KBM-7 (cell line): ENCODE measurements at regions not wholly inside any gene's neighbourhood (a gene's known extent, or its start where the extent isn't known, plus 50 kb on each side); places are given as distances from the start of the nearest gene placed in this dataset.

ENCODE experiments used
- DNase-seq: peaks from one replicate; pipeline ENCODE4 v3.0.0-alpha.2; 2015
- in situ Hi-C: fragments of 300-500 bp; cut with MboI; formaldehyde crosslinking; loops from 2 replicates; pipeline ENCODE4 v1.14.3; 2020; ENCODE audit warnings: low sequenced_read_pairs, low pct_unique_long_range_greater_than_20kb, mixed read lengths

- in situ Hi-C loops, result no loop called here
Observed at GRCh38 chr9:26745111-26745510, 147.5 kb downstream of the CAAP1 start.

GRCh38 chr9:26744191-26744965 lies 148.2 kb downstream of the CAAP1 start:
- peak; percentile 38 for DNase-seq
- in situ Hi-C loops, result no loop called here

More at GRCh38 chr9:26745111-26745510, 147.5 kb downstream of the CAAP1 start:
- DNase-seq, result no peak

- in situ Hi-C loops, result no loop called here
- no peak for DNase-seq
Observed at GRCh38 chr9:26742828-26743476, 149.7 kb downstream of the CAAP1 start.

DNA sequence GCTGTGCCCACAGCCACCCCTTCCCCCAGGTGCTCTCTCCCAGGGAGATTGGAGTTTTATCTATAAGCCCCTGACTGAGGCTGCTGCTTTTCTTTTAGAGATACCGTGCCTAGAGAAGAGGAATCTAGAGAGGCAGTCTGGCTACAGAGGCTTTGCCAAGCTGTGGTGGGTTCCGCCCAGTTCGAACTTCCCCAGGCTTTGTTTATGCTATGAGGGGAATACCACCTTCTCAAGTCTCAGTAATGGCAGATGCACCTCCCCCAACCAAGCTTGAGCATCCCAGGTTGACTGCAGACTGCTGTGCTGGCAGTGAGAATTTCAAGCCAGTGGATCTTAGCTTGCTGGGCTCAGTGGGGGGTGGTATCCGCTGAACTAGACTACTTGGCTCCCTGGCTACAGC lies 157.4 kb downstream of the CAAP1 start:
- in situ Hi-C loops, result no loop called here
- no peak for DNase-seq

DNA sequence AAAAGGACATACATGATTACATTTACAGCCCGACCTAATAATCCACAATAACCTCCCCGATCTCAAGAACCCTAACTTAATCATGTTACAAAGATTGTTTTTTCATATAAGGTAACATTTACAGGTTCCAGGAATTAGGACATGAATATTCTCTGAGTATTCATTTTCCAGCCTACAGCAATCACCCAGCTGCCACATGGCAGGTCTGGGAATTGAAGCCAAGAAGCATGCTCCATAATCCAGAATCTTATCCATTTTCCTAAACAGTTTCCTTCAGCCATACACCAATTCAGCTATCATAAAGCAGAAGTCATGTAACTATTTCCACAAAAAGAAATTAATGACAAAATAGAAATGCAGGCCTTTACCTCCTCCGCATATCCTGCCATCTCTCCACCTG lies 163.4 kb downstream of the CAAP1 start:
- no peak for DNase-seq
- in situ Hi-C loops, result no loop called here

DNA sequence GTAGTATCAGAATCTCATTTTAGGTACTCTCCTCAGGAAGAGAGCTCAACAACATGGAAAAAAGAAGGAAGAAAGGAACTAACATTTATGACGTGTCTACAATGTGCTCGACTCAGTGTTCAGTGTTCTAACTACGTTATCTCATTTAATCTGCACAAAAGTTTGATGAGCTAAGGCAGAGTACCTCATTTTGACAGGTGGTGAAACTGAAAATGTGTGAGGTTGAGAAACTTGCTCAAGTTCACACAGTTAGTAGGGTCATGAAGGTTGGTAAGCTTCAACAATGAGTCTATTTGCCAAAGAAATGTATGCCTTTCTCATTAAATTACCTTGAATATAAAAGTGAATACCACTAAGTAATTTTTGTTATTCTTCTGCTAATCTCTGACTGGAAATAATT lies 165.1 kb downstream of the CAAP1 start:
- in situ Hi-C loops, result no loop called here
- no peak for DNase-seq

- no peak for DNase-seq
- in situ Hi-C loops, result no loop called here
Observed at GRCh38 chr9:26725573-26725972, 167.0 kb downstream of the CAAP1 start.

DNA sequence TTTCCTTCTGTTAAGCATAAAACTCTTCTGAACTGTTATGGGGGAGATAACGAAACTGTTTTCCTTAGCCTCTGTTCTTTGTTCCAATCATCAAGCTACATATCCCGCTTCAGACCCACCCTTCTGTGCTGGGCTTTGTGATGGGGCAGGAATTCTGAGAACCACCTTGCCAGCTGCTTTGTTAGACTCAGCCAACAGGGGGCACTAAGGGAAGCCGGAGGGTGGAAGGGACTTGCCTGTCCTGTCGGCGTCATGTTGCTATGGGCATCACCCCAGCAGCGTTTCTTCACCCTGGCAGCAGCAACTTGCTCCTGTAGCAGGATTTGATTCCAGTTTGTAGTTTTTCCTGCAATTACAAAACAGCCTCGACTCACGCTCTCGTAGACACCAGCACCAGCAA lies 169.1 kb downstream of the CAAP1 start:
- DNase-seq, result peak; percentile 70
- in situ Hi-C loops, result no loop called here

- no peak for DNase-seq
- in situ Hi-C loops, result no loop called here
Observed at GRCh38 chr9:26722755-26723154, 169.8 kb downstream of the CAAP1 start.

DNA sequence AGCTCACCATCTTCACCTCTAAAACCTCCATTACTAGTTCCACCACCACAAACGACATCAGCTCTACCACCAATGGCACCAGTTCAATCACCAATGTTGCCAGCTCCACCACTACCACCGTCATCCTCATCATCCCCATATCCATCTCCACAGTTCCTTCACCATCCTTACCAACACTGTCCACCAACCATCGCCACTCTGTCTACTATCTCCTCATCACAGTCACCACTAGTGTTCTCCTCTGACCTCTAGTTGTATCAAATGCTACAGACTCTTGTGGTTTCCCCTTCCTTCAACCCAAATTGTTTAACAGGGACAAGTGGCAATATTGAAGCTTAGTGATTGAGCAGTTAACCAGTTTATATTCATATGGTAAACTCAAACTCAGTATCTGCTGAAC lies 182.6 kb downstream of the CAAP1 start:
- no peak for DNase-seq

DNA sequence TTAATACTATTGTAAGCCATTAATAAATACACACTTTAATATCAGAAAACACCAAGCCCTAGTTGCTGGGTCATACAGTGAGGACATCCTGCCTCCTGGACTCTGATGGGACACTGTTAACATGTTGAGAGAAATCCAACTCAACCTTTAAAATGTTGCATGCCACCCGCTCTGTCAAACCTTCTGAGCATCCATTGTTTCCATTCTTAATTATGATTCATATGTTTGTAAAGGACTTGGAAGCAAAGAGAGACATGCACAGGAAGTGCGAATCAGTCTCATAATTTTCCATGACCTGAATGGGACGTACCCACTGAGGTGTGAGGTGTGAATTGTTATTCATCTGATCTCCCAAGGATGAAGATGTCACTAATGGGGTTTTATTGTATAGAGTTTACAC lies 186.4 kb downstream of the CAAP1 start:
- DNase-seq, result no peak
- in situ Hi-C loops, result no loop called here

More for the DNA sequence above, 182.6 kb downstream of the CAAP1 start:
- in situ Hi-C loops, result no loop called here

DNA sequence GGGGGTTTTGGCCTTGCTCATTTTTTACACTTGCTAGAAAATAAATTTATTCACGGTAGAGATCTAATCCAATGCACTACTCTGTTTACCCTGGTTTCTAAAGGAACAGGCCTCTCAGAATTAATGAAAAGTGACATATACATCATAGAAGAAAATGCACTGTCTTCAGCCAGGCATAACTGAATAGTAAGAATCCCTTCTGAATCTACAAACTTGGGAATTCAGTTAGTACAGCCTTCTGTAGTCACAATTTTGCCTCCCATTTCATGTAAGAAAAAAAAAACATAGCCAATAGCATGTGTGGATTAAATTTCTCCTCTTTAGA lies 197.3 kb downstream of the CAAP1 start:
- no peak for DNase-seq
- in situ Hi-C loops, result no loop called here

- in situ Hi-C loops, result no loop called here
- DNase-seq, result no peak
Observed at GRCh38 chr9:26694381-26695297, 198.0 kb downstream of the CAAP1 start.

DNA sequence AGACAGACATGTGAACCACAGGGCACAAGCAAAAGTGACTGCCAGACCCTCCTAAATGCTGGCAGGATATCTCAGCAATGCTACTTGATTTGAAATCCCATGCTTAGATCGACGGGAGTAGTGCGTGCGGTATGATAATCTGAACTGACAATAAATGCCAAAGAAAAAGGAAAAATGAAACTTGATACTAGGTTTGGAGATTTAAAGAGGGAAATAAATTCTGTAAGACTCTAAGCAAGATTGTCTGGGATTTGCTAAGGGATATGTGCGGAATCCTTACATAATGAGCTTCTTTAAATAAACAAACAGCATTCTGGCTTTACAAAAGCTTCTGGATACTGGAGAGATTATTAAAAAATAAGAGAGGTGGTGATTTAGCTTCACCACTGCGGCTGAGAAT lies 203.6 kb downstream of the CAAP1 start:
- no peak for DNase-seq
- in situ Hi-C loops, result no loop called here

GRCh38 chr9:26687421-26687820 lies 205.2 kb downstream of the CAAP1 start:
- in situ Hi-C loops, result no loop called here
- peak; percentile 74 for DNase-seq

DNA sequence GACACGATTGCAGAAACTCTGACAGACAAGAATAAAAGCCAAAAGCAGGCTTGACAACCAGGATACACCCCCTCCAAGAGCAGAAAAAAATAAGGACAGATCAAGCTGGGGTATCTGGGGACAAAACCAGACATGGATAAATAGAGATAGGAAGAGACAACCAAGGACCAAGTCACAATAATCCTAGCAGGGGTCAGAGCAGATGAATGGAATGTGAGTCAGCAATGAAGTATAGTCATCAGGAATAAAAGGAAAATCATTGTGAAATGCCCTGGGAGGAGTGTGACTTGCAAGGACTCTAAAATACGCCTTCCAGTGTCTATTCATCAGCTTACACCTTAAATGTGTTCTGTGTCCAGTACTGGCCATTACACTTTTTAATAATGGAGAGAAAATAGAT lies 206.8 kb downstream of the CAAP1 start:
- no peak for DNase-seq
- in situ Hi-C loops, result no loop called here

GRCh38 chr9:26684029-26684428 lies 208.6 kb downstream of the CAAP1 start:
- no peak for DNase-seq
- in situ Hi-C loops, result no loop called here

- no peak for DNase-seq
- in situ Hi-C loops, result no loop called here
Observed at GRCh38 chr9:26682796-26683496, 209.7 kb downstream of the CAAP1 start.

DNA sequence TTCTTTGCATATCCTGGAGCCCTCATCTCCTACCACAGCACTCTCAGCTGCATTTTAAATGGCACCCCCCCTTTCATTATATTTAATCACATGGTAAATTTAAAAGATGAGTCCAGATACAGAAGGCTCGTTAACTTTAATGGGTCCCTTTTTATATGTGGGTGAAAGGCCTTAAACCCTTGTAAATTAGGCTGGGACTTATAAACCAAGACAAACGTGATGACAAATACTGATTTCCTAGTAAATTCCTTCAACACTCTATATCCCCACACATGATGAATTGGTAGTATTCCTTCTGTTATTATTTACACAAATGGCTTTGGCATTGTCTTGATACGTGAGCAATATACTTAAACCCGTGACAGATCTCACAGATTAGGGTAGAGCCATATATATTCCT lies 210.6 kb downstream of the CAAP1 start:
- DNase-seq, result no peak
- in situ Hi-C loops, result no loop called here
